ENCODE measurements at regions not wholly inside any gene's neighbourhood (a gene's known extent, or its start where the extent isn't known, plus 50 kb on each side); places are given as distances from the start of the nearest gene placed in this dataset.

DNA sequence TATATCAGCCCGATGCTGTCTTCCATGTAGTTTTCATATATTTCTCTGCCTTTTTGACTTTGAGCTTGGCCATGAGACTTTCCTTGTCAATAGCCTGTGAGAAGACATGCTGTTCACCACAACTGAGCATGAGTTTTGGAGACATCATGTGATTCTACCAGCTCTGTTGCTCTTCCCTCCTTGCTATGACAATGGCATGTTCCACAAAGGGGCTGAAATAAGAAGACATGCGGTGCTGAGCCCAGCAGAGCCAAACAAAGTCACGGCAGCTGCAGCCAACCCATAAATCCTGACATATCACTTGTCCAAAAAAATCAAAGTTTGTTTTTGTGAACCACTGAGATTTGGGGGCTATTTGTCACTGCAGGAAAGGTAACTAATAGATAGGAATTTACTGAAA is 343.4 kb upstream of the KITLG start:
- TF ChIP-seq CTCF (IDR thresholded peaks at IDR 0.05; ENCODE audit: poor library complexity) (no peak), EZH2 (IDR thresholded peaks at IDR 0.05; ENCODE audit: borderline replicate concordance) (no peak)

Data from hepatocyte (in vitro differentiated cells).